IPS-NIHi11 (cell line): ENCODE measurements at regions not wholly inside any gene's neighbourhood (a gene's known extent, or its start where the extent isn't known, plus 50 kb on each side); places are given as distances from the start of the nearest gene placed in this dataset.

ENCODE experiments used
- DNase-seq: peaks from one replicate; pipeline ENCODE4 v3.0.0; 2012; ENCODE audit warnings: mixed read lengths, low spot score

- DNase-seq, result no peak
These were observed 96.9 kb upstream of the PPP1R9A start for GRCh38 chr7:94810496-94810895.

DNA sequence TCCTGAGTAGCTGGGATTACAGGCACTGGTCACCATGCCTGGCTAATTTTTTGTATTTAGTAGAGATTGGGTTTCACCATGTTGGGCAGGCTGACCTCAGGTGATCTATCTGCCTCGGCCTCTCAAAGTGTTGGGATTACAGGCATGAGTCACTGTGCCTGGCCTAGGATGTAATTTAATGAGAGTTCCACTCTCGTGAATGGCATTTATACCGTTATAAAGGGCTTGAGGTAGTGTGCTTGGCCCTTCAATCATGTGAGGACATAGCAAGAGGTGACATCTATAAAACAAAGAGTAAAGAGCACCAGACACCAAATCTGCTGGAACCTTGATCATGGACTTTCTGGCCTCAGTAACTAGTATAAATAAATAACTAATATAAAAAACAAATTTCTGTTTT lies 93.5 kb upstream of the PPP1R9A start:
- DNase-seq, result no peak

- DNase-seq, result peak; percentile 5
These were observed 83.4 kb upstream of the PPP1R9A start for GRCh38 chr7:94823947-94824346.

DNA sequence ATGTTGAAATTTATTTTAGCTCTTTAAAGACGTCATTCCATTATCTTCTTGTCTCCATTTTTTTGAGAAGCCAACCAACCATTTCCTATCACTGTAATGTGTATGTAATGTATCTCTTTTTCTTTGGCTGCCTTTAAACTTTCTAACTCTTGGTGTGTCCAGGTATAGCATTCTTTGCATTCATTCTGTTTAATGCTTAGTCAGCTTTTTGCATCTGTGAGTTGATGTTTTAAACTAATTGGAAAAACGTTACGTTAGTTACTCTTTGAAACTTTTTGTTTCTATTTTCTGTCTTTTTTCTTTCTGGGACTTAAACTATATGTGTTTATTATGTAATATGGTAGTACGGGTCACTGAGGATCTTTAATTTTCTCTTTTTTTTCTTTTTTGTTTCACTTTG lies 77.4 kb upstream of the PPP1R9A start:
- DNase-seq, result no peak

DNA sequence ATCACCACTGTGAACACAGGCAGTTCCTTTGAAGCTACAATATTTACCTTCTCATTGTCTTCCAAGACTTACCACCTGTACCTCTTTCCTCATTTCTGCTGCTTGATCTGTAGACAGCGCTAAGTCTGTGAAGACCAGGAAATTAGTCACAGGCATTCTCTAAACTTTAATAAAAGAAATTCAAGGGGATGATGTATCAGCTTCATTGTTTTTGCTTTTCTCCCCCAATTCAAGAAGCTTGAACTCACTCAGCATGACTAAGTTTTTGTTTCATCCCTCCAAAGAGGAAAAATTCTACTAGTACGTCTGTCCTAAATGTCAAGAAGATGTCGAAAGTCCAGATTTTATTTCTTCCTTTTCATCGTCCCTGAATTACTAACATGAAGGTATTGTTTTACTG lies 75.3 kb upstream of the PPP1R9A start:
- no peak for DNase-seq

DNA sequence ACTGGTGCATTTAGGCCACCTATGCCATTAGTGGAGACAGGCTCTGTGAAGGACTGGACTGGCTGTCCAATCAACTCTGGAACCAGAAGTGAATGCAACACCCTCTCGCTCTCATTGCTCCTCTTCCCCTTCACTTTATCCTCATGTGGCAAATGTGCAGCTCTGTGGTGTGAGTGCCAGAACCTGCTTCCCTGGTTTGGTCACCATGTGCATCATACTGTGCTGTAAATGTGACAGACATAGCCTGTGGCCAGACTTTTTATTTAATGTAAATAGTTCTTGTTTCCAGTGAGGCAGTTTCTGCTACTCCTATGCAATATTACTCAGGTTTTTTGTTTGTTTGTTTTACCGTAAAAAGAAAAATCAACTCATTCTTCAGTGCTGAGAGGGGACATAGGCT lies 73.0 kb upstream of the PPP1R9A start:
- DNase-seq, result no peak

- no peak for DNase-seq
These were observed 68.7 kb upstream of the PPP1R9A start for GRCh38 chr7:94838717-94839116.

DNA sequence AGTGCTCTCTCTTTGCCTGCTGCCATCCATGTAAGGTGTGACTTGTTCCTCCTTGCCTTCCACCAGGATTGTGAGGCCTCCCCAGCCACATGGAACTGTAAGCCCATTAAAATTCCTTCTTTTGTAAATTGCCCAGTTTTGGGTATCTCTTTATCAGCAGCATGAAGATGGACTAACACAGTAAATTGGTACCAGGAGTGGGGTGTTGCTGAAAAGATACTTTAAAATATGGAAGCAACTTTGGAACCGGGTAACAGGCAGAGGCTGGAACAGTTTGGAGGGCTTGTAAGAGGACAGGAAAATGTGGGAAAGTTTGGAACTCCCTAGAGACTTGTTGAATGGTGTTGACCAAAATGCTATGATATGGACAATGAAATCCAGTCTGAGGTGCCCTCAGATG lies 63.8 kb upstream of the PPP1R9A start:
- no peak for DNase-seq

DNA sequence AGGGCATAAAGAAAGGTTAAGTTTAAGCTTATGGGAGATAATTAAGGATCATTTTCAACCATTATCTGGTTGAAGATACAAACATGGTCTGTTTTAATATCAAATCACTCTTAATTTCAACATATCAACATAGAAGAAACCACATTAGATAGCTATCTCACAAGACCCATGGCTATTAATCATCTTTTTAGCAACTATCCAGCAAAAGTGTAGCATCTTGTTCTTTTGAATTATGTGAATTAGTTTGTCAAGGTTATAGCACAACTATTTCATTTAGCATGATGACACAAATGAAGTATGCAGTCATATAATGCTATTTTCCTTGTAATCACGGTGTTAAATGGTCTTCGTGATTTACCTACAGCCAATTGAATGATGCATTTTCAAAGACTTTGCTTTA lies 58.9 kb upstream of the PPP1R9A start:
- no peak for DNase-seq

- DNase-seq, result no peak
These were observed 58.3 kb upstream of the PPP1R9A start for GRCh38 chr7:94848992-94849576.

GRCh38 chr7:94849636-94850208 lies 57.7 kb upstream of the PPP1R9A start:
- DNase-seq, result no peak

- no peak for DNase-seq
These were observed 51.8 kb upstream of the PPP1R9A start for GRCh38 chr7:94855589-94855988.

DNA sequence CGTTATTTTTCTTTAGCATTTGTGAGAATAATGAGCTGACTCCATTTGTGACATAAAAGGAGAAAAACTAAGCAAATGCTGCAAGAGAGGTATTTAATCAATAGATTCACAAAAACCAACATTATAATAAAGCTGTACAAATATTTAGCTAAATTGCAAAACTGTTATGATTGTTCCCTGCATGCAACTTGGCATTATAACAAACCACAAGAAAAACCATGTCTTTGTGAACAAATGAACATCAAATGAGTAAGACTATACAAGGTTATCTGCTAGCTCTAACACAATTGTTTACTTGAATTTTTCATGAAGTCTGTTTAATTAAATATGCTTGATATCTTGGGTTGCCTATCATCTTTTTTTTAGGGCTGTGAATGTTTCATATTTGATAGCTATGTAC lies 50.8 kb upstream of the PPP1R9A start:
- no peak for DNase-seq
